ENCODE measurements at regions not wholly inside any gene's neighbourhood (a gene's known extent, or its start where the extent isn't known, plus 50 kb on each side); places are given as distances from the start of the nearest gene placed in this dataset.
A peak's percentile ranks its signal among the peaks of the same experiment; 100 is the strongest.
"Not testable (repeated sequence)": the region's sequence is repeated elsewhere in the genome, so short reads cannot be mapped to it uniquely, and the experiment has no call there.

GRCh38 chr3:69688400-69688799, 50.9 kb upstream of the MITF start:
- no peak for DNase-seq

- DNase-seq: no peak
These were observed 51.6 kb upstream of the MITF start for GRCh38 chr3:69687641-69688040.

- no peak for DNase-seq
These were observed 53.2 kb upstream of the MITF start for GRCh38 chr3:69686056-69686455.

- DNase-seq: no peak
These were observed 54.8 kb upstream of the MITF start for GRCh38 chr3:69684309-69684961.

- no peak for DNase-seq
These were observed 56.0 kb upstream of the MITF start for GRCh38 chr3:69683082-69683806.

GRCh38 chr3:69677456-69677855, 61.8 kb upstream of the MITF start:
- not testable (repeated sequence) for DNase-seq

GRCh38 chr3:69675786-69676530, 63.3 kb upstream of the MITF start:
- no peak for DNase-seq

GRCh38 chr3:69674752-69675151, 64.5 kb upstream of the MITF start:
- DNase-seq: no peak

GRCh38 chr3:69671082-69671952, 67.9 kb upstream of the MITF start:
- DNase-seq: peak; percentile 8 to 25

GRCh38 chr3:69669070-69669469, 70.2 kb upstream of the MITF start:
- no peak for DNase-seq

- peak; percentile 42 to 47 for DNase-seq
These were observed 74.1 kb upstream of the MITF start for GRCh38 chr3:69665026-69665737.

- DNase-seq: no peak
These were observed 78.6 kb upstream of the MITF start for GRCh38 chr3:69660631-69661030.

GRCh38 chr3:69659180-69659910, 79.9 kb upstream of the MITF start:
- no peak for DNase-seq

- no peak for DNase-seq
These were observed 80.6 kb upstream of the MITF start for GRCh38 chr3:69658514-69659140.

- DNase-seq: not testable (repeated sequence)
These were observed 82.2 kb upstream of the MITF start for GRCh38 chr3:69657030-69657429.

- DNase-seq: no peak
These were observed 87.5 kb upstream of the MITF start for GRCh38 chr3:69651765-69652164.

- no peak for DNase-seq
These were observed 89.2 kb upstream of the MITF start for GRCh38 chr3:69650066-69650419.

- no peak for DNase-seq
These were observed 89.9 kb upstream of the MITF start for GRCh38 chr3:69649120-69650065.

GRCh38 chr3:69648126-69648525, 91.1 kb upstream of the MITF start:
- no peak for DNase-seq
